ENCODE measurements at regions not wholly inside any gene's neighbourhood (a gene's known extent, or its start where the extent isn't known, plus 50 kb on each side); places are given as distances from the start of the nearest gene placed in this dataset.
A peak's percentile ranks its signal among the peaks of the same experiment; 100 is the strongest.

GRCh38 chr14:35222324-35222723, 69.9 kb upstream of the PSMA6 start:
- no peak for DNase-seq (ENCODE audit: low read depth in 2 of 2)

GRCh38 chr14:35222872-35223466, 69.2 kb upstream of the PSMA6 start:
- no peak for DNase-seq (ENCODE audit: low read depth in 2 of 2)

- DNase-seq (ENCODE audit: low read depth in 2 of 2): peak in 1 of 2 donors; percentile 29
Observed at GRCh38 chr14:35223927-35224326, 68.3 kb upstream of the PSMA6 start.

GRCh38 chr14:35224615-35225014, 67.6 kb upstream of the PSMA6 start:
- DNase-seq (ENCODE audit: low read depth in 2 of 2): peak in 1 of 2 donors; percentile 36

GRCh38 chr14:35229084-35229791, 62.9 kb upstream of the PSMA6 start:
- peak; percentile 33 to 49 for DNase-seq (ENCODE audit: low read depth in 2 of 2)

GRCh38 chr14:35229792-35230089, 62.4 kb upstream of the PSMA6 start:
- no peak for DNase-seq (ENCODE audit: low read depth in 2 of 2)

- DNase-seq (ENCODE audit: low read depth in 2 of 2): no peak
Observed at GRCh38 chr14:35231207-35231760, 60.9 kb upstream of the PSMA6 start.

GRCh38 chr14:35234012-35234805, 58.0 kb upstream of the PSMA6 start:
- DNase-seq (ENCODE audit: low read depth in 2 of 2): no peak

- no peak for DNase-seq (ENCODE audit: low read depth in 2 of 2)
Observed at GRCh38 chr14:35235840-35236239, 56.3 kb upstream of the PSMA6 start.

- no peak for DNase-seq (ENCODE audit: low read depth in 2 of 2)
Observed at GRCh38 chr14:35236806-35237205, 55.4 kb upstream of the PSMA6 start.

- DNase-seq (ENCODE audit: low read depth in 2 of 2): no peak
Observed at GRCh38 chr14:35240231-35240630, 52.0 kb upstream of the PSMA6 start.

Measured in lung microvascular endothelial cell (primary cell).